Suprapubic skin (tissue), 3 donors: ENCODE measurements at regions not wholly inside any gene's neighbourhood (a gene's known extent, or its start where the extent isn't known, plus 50 kb on each side); places are given as distances from the start of the nearest gene placed in this dataset.

Source experiments
- CTCF ChIP-seq, 2 donors: fragments of 200-600 bp in 1 of 2; fragments of 450-650 bp in 1 of 2; sonication (generic) in 1 of 2; IDR thresholded peaks; one replicate each; pipeline ENCODE4 v1.5.1; 2016 to 2019; ENCODE audit warnings: antibody characterized with exemption in 2 of 2, mild to moderate bottlenecking in 1 of 2, moderate library complexity in 1 of 2
- POLR2AphosphoS5 ChIP-seq, 3 donors: sonication (generic); formaldehyde crosslinking; IDR thresholded peaks; one replicate each; pipeline ENCODE4 v1.6.1; 2017; ENCODE audit warnings: antibody characterized with exemption in 3 of 3

GRCh38 chr17:77349976-77350830, 209.4 kb downstream of the SEC14L1 start:
- TF ChIP-seq CTCF (IDR thresholded peaks at IDR 0.05) (no peak), POLR2AphosphoS5 (IDR thresholded peaks at IDR 0.05) (no peak)
